ENCODE measurements at regions not wholly inside any gene's neighbourhood (a gene's known extent, or its start where the extent isn't known, plus 50 kb on each side); places are given as distances from the start of the nearest gene placed in this dataset.

- H4K5ac ChIP-seq (ENCODE audit: insufficient read length, low read depth, low read length), result no peak overlapping the region
- no peaks in the 10 kb centered on the region for H3K79me1 ChIP-seq (ENCODE audit: insufficient read depth, low read depth, low read length, poor library complexity, severe bottlenecking)
- no peak overlapping the region for H3K4me3 Mint-ChIP-seq
- H2BK20ac ChIP-seq (ENCODE audit: low read depth, low read length, poor library complexity, severe bottlenecking), result no peak overlapping the region
- H3K4ac ChIP-seq (ENCODE audit: low read depth, low read length), result no peak overlapping the region
- H3K56ac ChIP-seq (ENCODE audit: insufficient read length, low read depth, low read length), result no peak overlapping the region
- H4K20me1 ChIP-seq (ENCODE audit: control insufficient read depth, insufficient read depth, insufficient read length), result no peaks in the 10 kb centered on the region
- DNase-seq, result no peak
- no peak overlapping the region for H2AK5ac ChIP-seq (ENCODE audit: insufficient read length, low read length)
- no peak overlapping the region for H2BK120ac ChIP-seq (ENCODE audit: low read depth, low read length, poor library complexity, severe bottlenecking)
- no peak overlapping the region for H3T11ph ChIP-seq (ENCODE audit: low read length)
- H2BK15ac ChIP-seq (ENCODE audit: low read depth, low read length), result no peak overlapping the region
- TF ChIP-seq CTCF (conservative IDR thresholded peaks at IDR 0.05), result no peak
- H3K27ac ChIP-seq (ENCODE audit: insufficient read length, low read depth, low read length), result no peak overlapping the region
- H3K9me3 Mint-ChIP-seq, result peaks cover 0 to 3% of the 10 kb centered on the region in 2 experiments; a peak in 3 of 5 replicates
- no peak overlapping the region for H4K8ac ChIP-seq (replicated peaks; ENCODE audit: insufficient read length, low read depth, low read length)
- H3K27me3 Mint-ChIP-seq (ENCODE audit: low read depth), result no peaks in the 10 kb centered on the region
- no peak overlapping the region for H3K9ac ChIP-seq (ENCODE audit: extremely low read depth, insufficient read length, low read length)
- no peaks in the 10 kb centered on the region for H3K23me2 ChIP-seq (ENCODE audit: insufficient read length, low read depth, low read length, poor library complexity, severe bottlenecking)
- no peak overlapping the region for H2BK12ac ChIP-seq (ENCODE audit: insufficient read length, low read depth, low read length)
- H2AFZ ChIP-seq (ENCODE audit: low read length), result no peak overlapping the region
- no peak overlapping the region for H4K91ac ChIP-seq (ENCODE audit: insufficient read length, low read depth, low read length)
- peaks cover 0 to 2% of the 10 kb centered on the region in 2 experiments; a peak in 2 of 4 replicates for H3K4me1 Mint-ChIP-seq
- H3K79me2 ChIP-seq (ENCODE audit: insufficient read depth, low read length), result no peaks in the 10 kb centered on the region
- no peak overlapping the region for H3K23ac ChIP-seq (ENCODE audit: insufficient read length, low read depth, low read length)
- no peak overlapping the region for H3K4me2 ChIP-seq (ENCODE audit: insufficient read depth, insufficient read length, low read length)
- H3K14ac ChIP-seq (ENCODE audit: insufficient read depth, low read length), result no peak overlapping the region
- H3K36me3 Mint-ChIP-seq (ENCODE audit: insufficient read depth in 1 of 3, low read depth in 3 of 3), result no peaks in the 10 kb centered on the region
- no peak overlapping the region for H3K18ac ChIP-seq (ENCODE audit: insufficient read length, low read depth, low read length)
- no peaks in the 10 kb centered on the region for H3K9me3 ChIP-seq (ENCODE audit: control insufficient read depth, low read depth, low read length)
- H2BK5ac ChIP-seq (ENCODE audit: insufficient read length, low read length), result no peak overlapping the region
- H3K27ac Mint-ChIP-seq, result no peak overlapping the region
- no CpG with 5 or more reads among the region's 2 CpGs for WGBS (ENCODE audit: extremely low coverage, insufficient read length, low lambda C conversion rate)
- no peaks in the 10 kb centered on the region for H3K4me1 ChIP-seq (ENCODE audit: insufficient read depth, low read length)
- H3K27me3 ChIP-seq (ENCODE audit: insufficient read depth, low read length), result no peaks in the 10 kb centered on the region
Observed at GRCh38 chr18:28457784-28458183, 280.9 kb upstream of the CDH2 start.
